Nephron (organoid): ENCODE measurements at regions not wholly inside any gene's neighbourhood (a gene's known extent, or its start where the extent isn't known, plus 50 kb on each side); places are given as distances from the start of the nearest gene placed in this dataset.

Experiments used
- H3K27ac Mint-ChIP-seq, 3 experiments: 2 replicates each; pipeline ENCODE4 v1.8.0; 2020; ENCODE audit warnings: mixed read lengths in 3 of 3, mild to moderate bottlenecking in 2 of 3, moderate library complexity in 1 of 3
- H3K27me3 Mint-ChIP-seq: 2 replicates; pipeline ENCODE4 v1.8.0; 2021; ENCODE audit warnings: low read depth, mild to moderate bottlenecking, moderate library complexity, mixed read lengths
- H3K36me3 Mint-ChIP-seq: 2 replicates; pipeline ENCODE4 v1.8.0; 2020; ENCODE audit warnings: low read depth, mixed read lengths
- H3K4me1 Mint-ChIP-seq: 2 replicates; pipeline ENCODE4 v1.8.0; 2020; ENCODE audit warnings: mixed read lengths
- H3K4me3 Mint-ChIP-seq, 3 experiments: 2 replicates each; pipeline ENCODE4 v1.8.0; 2020; ENCODE audit warnings: mild to moderate bottlenecking in 3 of 3, mixed read lengths in 3 of 3, moderate library complexity in 2 of 3
- H3K9me3 Mint-ChIP-seq: 2 replicates; pipeline ENCODE4 v1.8.0; 2020; ENCODE audit warnings: mixed read lengths
- CTCF ChIP-seq, 3 experiments: fragments of 200-600 bp; sonication (generic); IDR thresholded peaks; one replicate each; pipeline ENCODE4 v1.5.0; 2021; ENCODE audit warnings: antibody characterized with exemption in 3 of 3; ENCODE audit not compliant: unreplicated experiment in 3 of 3

GRCh38 chr4:103787057-103787456 lies 67.3 kb upstream of the TACR3 start:
- Mint-ChIP-seq H3K9me3 (peaks cover 4% of the 10 kb centered on the region), H3K36me3 (no peaks in the 10 kb centered on the region), H3K4me3 (no peak overlapping the region), H3K27ac (no peak overlapping the region), H3K4me1 (no peaks in the 10 kb centered on the region), H3K27me3 (no peaks in the 10 kb centered on the region)
- no peak for TF ChIP-seq CTCF (IDR thresholded peaks at IDR 0.05; ENCODE audit: unreplicated experiment in 3 of 3)

- no peak overlapping the region for H3K4me3 Mint-ChIP-seq
Measured at GRCh38 chr4:103786593-103786992, 66.8 kb upstream of the TACR3 start.

GRCh38 chr4:103786014-103786413 lies 66.2 kb upstream of the TACR3 start:
- H3K4me1 Mint-ChIP-seq: no peaks in the 10 kb centered on the region
- H3K4me3 Mint-ChIP-seq: no peak overlapping the region
- H3K36me3 Mint-ChIP-seq: no peaks in the 10 kb centered on the region
- H3K9me3 Mint-ChIP-seq: peaks cover 4% of the 10 kb centered on the region
- H3K27ac Mint-ChIP-seq: no peak overlapping the region
- peak; percentile 12 to 40 (median 28) for TF ChIP-seq CTCF (IDR thresholded peaks at IDR 0.05; ENCODE audit: unreplicated experiment in 3 of 3)
- H3K27me3 Mint-ChIP-seq: no peaks in the 10 kb centered on the region

More at GRCh38 chr4:103786593-103786992, 66.8 kb upstream of the TACR3 start:
- Mint-ChIP-seq H3K4me1 (no peaks in the 10 kb centered on the region), H3K27me3 (no peaks in the 10 kb centered on the region), H3K9me3 (peaks cover 4% of the 10 kb centered on the region), H3K27ac (no peak overlapping the region), H3K36me3 (no peaks in the 10 kb centered on the region)
- no peak for TF ChIP-seq CTCF (IDR thresholded peaks at IDR 0.05; ENCODE audit: unreplicated experiment in 3 of 3)

- Mint-ChIP-seq H3K4me3 (no peak overlapping the region), H3K4me1 (no peaks in the 10 kb centered on the region), H3K36me3 (no peaks in the 10 kb centered on the region), H3K27me3 (no peaks in the 10 kb centered on the region), H3K27ac (no peak overlapping the region), H3K9me3 (no peaks in the 10 kb centered on the region)
- no peak for TF ChIP-seq CTCF (IDR thresholded peaks at IDR 0.05; ENCODE audit: unreplicated experiment in 3 of 3)
Measured at GRCh38 chr4:103778221-103778620, 58.4 kb upstream of the TACR3 start.

- H3K4me3 Mint-ChIP-seq: no peak overlapping the region
- no peak for TF ChIP-seq CTCF (IDR thresholded peaks at IDR 0.05; ENCODE audit: unreplicated experiment in 3 of 3)
- H3K27ac Mint-ChIP-seq: no peak overlapping the region
- no peaks in the 10 kb centered on the region for H3K27me3 Mint-ChIP-seq
- no peaks in the 10 kb centered on the region for H3K4me1 Mint-ChIP-seq
- no peaks in the 10 kb centered on the region for H3K9me3 Mint-ChIP-seq
- no peaks in the 10 kb centered on the region for H3K36me3 Mint-ChIP-seq
Measured at GRCh38 chr4:103774326-103774825, 54.6 kb upstream of the TACR3 start.

GRCh38 chr4:103773691-103774231 lies 54.0 kb upstream of the TACR3 start:
- Mint-ChIP-seq H3K27ac (no peak overlapping the region), H3K27me3 (no peaks in the 10 kb centered on the region), H3K9me3 (no peaks in the 10 kb centered on the region), H3K36me3 (no peaks in the 10 kb centered on the region), H3K4me1 (no peaks in the 10 kb centered on the region), H3K4me3 (no peak overlapping the region)
- no peak for TF ChIP-seq CTCF (IDR thresholded peaks at IDR 0.05; ENCODE audit: unreplicated experiment in 3 of 3)
